Stimulated activated CD4-positive, alpha-beta T cell treated with anti-CD3 and anti-CD28 coated beads, Interleukin-15, amount 100 ng/mL, for 48 hours (primary cell): ENCODE measurements at regions not wholly inside any gene's neighbourhood (a gene's known extent, or its start where the extent isn't known, plus 50 kb on each side); places are given as distances from the start of the nearest gene placed in this dataset.

Experiments
- DNase-seq, 2 donors: peaks; one replicate each; pipeline ENCODE4 v3.0.0-alpha.2; 2020; ENCODE audit warnings: low read depth in 2 of 2

DNA sequence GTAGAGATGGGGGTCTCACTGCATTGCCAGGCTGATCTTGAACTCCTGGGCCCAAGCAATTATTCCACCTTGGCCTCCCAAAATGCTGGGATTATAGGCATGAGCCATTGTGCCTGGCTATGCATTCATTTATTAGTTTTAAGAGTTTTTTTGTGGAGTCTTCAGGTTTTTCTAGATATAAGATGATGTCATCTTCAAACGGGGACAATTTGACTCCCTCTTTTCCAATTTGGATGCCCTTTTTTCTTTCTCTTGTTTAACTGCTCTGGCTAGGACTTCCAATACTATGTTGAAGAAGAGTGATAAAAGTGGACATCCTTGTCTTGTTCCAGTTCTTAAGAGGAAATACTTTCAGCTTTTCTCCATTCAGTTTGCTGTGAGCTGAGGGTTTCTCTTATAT lies 113.7 kb upstream of the PARD3B start:
- no peak for DNase-seq

DNA sequence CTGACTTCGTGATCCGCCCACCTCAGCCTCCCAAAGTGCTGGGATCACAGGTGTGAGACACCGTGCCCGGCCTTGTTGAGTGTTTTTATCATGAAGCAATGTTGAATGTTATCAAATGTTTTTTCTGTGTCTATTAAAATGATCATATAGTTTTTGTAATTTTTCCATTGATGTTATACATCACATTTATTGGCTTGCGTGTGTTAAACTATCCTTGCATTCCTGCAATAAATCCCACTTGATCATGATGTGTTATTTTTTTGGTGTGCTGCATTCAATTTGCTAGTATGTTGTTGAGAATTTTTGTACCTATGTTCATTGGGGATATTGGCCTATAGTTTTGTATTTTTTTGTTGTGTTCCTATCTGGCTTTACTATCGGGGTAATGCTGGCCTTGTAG lies 113.1 kb upstream of the PARD3B start:
- no peak for DNase-seq

DNA sequence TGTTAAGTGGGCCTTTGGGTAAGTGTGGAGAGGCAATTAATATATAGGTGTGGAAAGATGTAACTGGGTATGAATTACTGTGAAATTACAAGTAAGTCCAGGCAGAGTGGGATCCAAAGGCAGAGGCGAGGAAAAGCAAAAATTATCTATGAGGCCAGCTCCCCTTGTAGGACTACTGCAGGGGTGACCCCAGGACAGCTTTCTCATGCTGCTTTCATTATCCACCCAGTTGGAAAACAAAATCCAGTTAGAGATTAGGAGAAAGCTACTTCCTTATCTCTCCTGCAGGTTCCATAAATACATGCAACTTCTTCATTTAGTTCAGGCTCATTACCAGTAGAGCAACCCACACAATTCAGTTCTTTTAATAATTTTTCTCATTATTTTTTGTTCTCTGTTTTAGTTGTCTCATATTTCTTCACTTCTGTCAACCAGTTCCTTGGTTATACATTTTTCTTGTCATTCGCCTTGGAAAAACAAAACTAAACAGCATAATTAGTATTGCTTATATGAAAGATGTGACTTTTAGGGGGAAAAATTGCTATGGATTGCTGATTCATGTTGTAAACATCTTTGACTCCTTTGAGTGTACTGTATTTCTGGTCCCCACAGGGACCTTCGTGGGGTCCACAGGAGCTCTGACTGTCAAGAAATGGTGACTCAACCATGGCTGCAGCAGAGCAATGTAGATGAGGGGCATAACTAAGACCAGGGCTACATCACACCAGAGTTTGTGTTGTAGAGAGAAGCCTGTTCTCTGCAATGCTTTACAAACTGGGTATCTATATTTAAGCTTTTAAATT lies 110.4 kb upstream of the PARD3B start:
- DNase-seq, result no peak

DNA sequence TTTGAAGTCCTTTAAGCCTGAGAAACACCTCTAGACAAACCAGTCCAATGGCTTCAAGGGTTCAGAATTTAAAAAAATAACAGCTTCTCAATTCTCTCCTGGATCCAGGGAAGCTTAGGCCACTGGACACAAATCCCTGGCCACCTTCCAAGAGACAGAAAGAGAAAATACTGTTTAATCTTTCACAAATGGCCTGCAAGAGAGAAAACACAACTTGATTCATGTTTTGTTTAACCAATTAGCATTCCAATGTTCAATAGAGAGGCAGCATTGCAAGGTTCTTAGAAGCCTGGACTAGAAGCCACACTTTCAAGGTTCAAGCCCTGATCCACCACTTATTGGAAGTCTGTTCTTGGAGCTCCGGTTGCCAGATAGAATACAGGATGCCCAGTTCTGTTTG lies 109.0 kb upstream of the PARD3B start:
- no peak for DNase-seq

DNA sequence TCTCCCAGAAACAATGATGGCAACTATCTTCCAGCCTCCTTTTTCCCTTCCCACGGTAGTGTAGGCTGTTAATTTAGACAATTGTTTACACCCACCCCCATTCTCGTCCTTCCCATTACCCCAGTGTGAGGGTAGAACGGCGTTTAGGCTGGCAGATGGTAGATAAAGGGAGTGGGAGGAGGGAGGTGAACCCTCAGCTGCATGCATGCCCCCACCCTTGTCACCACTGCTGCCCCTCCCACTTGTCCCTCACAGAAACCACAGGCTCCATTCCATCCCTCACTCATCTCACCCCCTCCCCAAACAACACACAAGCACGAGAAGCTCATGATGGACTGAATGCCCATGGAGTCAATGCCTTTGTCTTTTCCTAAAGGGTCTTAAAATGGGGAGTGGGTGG lies 107.9 kb upstream of the PARD3B start:
- DNase-seq, result no peak

DNA sequence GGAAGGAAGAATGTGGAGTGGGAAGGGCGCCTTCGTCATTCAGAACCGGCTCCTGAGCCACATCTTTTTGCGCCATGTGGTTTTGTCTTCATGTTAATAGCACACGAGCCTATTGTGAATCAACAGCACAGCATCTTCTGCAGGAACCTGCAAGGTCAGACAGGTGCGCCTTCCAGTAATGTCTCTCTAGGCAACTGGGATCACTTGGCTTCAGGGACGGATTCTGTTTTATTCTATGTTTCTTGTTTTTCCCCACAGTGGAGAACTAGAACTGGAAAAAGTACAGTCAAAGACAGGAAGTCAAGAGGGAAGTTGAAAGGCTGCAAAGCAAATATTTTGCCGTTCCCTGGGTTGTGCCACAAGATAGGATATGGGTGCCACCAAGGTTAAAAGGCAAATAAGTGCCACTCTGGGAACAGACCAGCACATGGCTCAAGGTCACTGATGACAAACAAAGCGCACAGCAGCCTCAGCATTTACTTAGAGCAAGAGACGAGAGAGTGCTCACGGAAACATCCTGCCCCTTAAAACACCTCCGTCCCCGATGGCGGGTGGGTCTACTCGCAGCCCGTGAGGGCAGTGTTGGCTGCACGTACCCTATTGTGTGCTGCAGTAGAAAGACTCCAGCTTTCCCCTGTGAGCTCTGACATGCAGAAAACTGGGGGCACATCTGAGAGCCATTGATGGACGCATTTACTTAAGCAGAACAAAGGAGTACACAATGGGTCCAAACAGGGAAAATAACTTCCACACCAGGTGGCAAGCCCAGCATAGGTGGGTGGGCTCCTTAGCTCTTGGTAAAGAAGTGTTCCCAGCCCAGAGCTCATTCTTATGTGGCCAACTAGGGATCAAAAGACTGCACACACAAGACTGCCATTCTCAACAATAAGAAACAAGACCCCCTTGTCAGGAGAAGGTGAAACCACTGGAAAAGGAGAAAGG lies 107.2 kb upstream of the PARD3B start:
- no peak for DNase-seq

DNA sequence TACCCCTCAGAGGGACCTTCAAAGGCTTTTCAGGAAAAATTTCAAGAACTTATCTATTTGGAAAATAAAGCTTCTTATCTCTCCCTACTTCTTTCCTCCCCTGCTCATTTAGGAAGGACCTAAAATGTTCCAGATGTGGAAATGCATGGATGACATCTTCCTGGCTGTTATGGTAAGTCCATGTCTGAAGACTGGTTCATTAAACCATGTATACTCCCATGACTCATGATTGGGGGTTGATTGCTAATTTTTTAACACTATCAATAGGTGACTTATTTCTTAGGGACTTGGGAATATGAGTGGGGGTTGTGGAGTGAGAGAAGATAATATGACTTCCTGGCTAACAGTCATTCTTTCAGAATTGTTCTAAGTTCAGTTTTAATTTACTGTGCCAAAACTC lies 104.0 kb upstream of the PARD3B start:
- no peak for DNase-seq

DNA sequence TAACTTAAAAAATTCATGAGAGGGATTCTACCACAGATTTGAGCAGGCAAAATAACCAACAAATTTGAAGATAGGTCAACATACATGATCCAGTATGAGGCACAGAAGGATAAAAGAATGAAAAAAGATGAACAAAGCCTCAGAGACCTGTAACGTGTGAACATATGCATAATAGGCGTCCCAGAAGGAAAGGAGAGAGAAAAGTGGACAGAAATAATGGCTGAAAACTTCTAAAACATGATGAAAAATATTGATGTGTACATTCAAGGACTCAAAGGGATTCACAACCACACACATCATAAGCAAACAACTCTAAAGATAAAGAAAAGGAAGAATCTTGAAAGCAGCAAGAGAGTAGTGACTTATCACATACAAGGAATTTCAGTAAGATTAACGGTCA lies 100.1 kb upstream of the PARD3B start:
- no peak for DNase-seq

DNA sequence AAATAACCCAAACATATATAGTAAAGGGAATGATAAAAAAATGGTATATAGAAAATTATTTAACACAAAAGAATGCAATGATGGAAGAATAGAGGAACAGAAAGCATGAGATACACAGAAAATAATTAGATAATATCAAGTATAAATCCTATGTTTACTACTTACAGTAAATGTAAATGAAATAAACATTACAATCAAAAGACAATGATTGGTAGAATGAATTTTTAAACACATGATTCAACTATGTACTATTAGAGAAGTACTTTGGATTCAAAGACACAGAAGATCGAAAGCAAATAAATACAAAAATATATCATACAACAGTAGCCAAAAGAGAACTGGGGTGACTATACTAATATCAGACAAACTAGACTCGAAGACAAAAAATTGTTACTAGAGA lies 97.6 kb upstream of the PARD3B start:
- no peak for DNase-seq

DNA sequence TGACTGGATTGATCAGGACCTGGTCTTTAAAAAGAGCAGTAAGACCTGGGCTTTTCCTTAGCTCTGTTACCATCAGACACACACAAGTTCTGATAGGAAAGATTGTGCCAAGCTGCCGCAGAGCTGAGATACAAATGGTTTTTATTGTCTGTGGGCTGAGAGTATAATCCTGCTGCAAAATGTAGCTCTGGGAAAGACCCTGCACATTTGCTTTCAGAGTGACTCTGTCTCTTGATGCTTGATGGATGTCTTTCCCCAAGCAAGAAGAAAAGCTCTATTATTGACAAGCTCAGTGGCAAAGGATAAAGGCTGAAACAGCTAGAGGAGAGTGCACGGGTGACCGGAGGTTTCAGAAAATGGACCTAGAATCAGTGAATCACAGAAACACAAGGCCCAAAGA lies 95.3 kb upstream of the PARD3B start:
- no peak for DNase-seq

DNA sequence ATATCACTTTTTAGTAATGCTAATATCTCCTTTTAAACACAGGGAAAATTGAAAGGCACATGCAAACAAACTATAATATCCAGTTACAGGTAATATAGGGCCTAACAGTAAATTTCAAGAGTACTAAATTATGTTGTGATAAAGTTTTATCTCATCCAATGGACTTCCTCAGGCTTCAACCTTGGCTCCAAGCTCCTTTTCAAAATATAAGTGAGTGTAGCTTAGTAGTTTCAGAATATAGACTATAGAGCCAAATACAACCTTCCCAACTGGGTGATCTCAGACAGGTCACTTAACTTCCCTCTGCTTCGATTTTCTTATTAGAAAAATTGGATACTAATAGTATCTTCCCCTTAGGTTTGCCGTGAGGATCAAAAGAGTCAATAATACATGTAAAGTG lies 93.5 kb upstream of the PARD3B start:
- no peak for DNase-seq

DNA sequence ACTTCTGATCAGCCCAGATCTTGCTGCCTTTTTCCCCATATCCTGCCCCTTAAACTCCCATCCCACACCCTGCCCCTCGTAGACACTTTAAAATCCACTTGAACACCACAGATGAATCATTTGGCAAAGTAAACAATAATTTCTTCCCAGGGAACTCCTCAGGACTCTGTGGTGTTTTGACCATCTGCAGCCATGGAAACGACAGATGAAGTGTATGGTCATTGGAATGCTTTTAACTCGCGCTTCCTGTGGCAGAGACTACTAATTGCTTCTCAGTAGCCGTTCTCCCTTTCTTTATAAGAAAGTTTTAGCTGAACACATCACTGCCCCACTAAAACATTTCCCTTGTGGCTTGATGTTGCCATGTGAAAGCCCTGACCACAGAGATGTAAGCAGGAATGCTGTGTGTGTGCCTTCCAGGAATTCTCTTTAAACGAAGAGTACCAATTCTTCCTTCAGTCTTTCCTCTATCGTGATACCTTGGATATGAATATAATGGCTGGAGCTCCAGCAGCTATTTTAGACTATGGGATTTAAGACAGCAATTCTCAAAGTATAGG lies 92.7 kb upstream of the PARD3B start:
- DNase-seq, result no peak

DNA sequence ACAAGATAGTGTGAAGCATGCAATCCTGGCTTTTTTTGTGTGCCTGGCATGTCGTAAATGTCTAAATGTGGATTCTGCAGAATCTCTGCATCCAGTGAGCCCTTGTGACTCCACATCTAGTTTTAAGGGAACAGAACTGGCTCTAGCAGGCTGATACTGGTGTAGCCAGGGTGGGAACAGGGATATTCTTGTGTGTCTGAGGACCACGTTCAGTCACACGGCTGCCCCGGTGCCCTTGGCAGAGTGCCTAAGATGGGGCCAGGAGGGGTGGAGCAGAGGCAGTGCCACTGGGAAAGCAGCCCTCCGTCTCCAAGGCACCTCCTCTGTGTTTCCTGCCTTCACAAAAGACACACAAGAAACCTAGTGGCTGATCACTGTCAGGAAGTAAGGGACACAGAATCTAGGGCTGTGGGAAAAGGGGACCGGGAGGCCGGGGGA lies 91.5 kb upstream of the PARD3B start:
- no peak for DNase-seq

DNA sequence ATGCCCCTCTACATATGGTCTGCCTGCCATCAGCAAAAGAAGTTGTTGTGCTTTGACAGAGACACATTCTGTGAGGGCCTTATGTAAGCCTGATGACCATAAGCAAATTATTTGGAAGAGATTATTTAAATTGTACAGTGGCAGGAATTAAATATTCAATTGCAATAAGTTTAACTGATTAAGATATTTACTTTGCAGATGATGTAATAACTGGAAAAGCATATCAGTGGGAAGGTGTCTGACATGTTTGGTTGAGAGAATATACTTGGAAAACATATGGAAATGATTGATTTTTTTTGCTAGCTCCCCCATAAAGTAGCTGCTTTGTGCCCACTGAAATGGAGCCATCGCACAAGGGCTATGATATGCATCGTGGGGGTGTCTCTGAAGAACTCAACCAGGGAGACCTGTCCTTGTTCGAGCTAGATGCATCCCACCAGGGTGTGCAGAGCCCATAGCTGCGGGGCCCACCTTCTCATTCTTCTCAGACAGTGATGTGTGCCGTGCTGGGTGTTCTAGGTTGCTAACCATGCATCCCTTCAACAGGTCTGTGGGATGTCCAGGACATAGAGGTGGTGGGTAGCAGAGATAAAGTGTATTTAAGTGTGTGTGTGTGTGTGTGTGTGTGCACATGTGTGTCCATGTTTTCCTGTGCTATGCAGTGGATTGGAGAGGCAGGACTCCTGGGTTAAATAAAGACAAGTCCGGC lies 90.4 kb upstream of the PARD3B start:
- DNase-seq, result no peak

DNA sequence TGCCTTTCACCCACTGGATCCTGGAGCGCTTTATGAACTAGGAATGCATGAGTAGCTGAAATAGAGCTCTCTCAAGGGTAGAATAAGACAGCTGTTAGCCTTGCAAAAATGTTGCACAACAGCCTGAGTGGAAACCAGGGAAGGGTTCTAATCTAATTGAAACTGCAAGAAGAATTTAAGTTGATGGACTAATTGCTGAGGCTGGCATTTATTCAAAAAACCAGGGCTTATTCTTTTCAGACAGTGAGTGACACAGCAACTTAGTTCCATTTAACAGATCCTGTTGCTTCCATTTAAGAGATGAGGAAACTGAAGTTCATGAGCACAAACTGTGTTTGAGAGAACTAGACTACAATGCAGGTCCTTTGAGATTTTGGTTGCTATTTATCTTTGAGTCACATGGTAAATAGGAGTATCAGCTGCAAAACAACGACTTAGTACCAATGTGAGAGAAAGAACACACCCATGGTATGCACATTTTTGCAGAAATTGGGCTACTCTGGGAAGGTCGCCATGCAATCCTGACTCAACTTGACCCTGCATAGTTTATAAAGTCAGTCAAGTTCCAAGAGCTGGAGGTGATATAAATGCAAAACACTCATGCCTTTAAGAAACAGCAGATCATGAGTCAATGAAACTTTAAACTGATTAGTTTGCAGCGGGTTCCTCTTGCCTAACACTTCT lies 76.4 kb upstream of the PARD3B start:
- no peak for DNase-seq

DNA sequence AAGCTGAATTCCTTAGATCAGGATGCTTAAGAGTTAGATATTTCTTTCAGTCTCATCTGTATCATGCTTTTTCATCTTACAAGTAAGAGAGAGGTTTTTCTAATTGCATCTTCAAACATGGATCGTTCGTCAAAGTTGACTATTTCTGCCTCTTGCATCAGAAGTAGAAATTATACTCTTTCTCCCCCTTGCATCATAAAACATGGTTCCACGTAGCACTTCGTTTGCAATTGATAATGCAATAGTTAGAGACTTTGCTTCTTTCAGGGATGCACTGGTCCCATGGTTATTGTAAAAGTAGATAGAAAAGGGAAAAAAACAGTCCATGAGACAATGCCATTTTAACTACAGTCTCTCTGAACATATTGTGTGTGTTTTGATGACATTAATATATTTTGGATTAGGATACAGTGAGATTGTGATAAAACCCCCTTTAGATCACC lies 75.1 kb upstream of the PARD3B start:
- no peak for DNase-seq

DNA sequence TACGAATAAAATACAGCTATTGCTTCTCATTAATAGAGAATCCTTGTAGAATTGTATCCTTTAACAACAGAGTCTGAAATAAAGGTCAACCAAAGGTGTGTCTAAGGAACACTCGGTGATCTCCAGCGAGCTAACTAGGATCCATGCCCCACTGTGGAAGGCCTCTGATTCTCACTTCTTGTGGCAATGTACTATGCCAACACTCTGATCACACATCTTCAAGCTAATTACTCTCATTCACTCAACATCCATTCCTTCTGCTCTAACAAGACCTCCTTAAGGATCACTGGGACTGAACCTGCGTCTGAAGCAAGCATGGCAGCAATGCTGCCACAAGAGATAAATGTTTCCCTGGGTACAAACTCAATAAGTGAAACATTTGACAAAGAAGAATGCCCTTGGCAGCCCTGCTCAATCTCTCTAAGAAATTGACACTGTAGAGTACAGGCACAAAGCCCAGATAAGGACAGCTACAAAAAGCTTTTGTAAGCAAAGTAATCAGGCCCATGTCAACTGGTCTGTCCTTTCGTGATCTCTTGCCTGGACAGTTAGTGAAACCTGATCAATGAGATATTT lies 74.6 kb upstream of the PARD3B start:
- no peak for DNase-seq

DNA sequence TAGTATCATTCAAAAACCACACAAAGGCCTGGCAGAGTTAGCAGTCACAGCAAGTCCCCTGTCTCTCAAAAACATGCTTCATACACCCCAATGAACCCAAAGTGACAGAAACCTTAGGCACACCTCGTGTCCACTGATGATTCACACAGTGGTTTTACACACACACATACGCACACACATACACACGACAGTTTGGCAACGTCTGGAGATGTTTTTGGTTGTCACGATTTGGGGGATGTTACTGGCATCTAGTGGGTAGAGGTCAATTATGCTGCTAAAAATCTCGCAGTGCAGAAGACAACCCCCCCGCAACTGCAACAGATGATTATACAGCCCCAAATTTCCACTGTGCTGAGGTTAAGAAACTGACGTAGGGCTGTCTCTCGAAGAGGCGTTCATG lies 72.9 kb upstream of the PARD3B start:
- DNase-seq, result no peak

DNA sequence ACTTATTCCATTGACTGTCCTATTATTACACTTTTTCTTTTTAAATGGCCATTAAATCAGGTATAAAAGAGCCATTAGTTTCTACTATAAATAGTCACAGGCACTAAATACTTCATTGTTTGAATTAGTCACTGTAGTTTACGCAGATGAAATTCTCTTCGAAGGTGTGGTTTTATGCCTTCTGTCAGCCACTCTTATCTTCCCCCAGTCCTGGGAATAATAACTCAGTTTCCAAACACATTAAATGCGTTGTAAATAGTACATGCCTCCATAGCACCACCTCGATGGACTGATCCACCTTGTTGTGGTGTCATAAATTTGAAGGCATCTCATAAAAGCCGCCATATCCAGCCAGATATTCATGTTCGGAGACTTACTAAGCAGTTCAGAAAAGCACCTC lies 72.1 kb upstream of the PARD3B start:
- DNase-seq, result no peak

DNA sequence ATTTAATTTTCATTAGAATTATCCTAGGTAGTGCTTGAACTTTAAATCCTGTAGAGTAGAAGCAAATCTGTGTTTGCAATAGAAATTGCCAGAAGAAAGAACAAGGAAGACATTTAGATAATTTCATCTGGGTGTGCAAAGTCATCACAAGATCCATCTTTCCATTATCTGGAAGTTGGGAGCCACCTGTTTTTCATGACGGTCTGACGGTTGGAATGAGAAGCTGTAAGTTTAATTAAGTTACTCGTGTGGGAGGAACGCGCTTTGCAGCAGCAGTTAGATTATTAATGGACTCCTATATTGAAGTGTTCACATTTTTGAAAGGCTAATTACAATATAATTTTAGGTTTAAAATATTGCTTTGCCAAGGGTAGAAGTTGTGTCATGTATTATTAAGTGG lies 69.9 kb upstream of the PARD3B start:
- DNase-seq, result no peak

DNA sequence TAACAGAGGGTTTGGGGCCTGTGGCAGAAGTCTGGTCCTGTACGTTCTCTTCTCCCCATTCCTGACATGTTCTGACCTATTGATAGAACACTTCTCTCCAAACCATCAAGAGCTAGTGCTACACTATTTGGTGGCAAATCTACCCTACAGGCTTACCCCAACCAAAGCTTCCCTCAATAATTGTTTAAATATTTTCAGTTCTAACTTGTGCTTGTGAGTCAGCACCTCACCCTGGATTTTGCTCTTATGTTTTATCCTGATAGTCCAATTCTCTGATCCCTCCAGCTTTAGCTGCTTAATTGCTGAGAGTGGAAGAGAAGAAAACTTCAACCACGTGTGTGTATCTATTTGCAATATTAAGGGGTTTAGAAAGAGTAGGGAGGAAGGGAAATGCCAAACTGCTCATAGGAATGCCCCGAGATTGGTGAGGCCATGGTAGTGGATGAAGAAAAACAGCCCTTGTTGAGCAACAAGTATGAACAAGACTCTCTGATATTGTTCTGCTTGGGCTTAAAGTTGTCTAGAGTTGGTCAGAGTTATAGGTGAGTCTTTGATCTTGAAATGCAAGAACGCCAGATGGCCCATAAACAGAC lies 67.8 kb upstream of the PARD3B start:
- no peak for DNase-seq
